Fibroblast of gingiva (primary cell): ENCODE measurements at regions not wholly inside any gene's neighbourhood (a gene's known extent, or its start where the extent isn't known, plus 50 kb on each side); places are given as distances from the start of the nearest gene placed in this dataset.
A peak's percentile ranks its signal among the peaks of the same experiment; 100 is the strongest.
"Not testable (repeated sequence)": the region's sequence is repeated elsewhere in the genome, so short reads cannot be mapped to it uniquely, and the experiment has no call there.

ENCODE experiments used
- DNase-seq: peaks from one replicate; pipeline ENCODE4 v3.0.0-alpha.2; 2011; ENCODE audit warnings: low read depth

- DNase-seq = no peak
Measured at GRCh38 chr13:70994191-70994590, 872.8 kb downstream of the DACH1 start.

GRCh38 chr13:70987043-70987442 lies 878.8 kb upstream of the KLHL1 start:
- DNase-seq = no peak

- DNase-seq = no peak
Measured at GRCh38 chr13:70985371-70985770, 877.1 kb upstream of the KLHL1 start.

GRCh38 chr13:70981219-70981618 lies 873.0 kb upstream of the KLHL1 start:
- DNase-seq = not testable (repeated sequence)

GRCh38 chr13:70969321-70969720 lies 861.1 kb upstream of the KLHL1 start:
- DNase-seq = no peak

GRCh38 chr13:70967564-70967963 lies 859.3 kb upstream of the KLHL1 start:
- DNase-seq = no peak

- no peak for DNase-seq
Measured at GRCh38 chr13:70964874-70965273, 856.6 kb upstream of the KLHL1 start.

GRCh38 chr13:70964124-70964523 lies 855.9 kb upstream of the KLHL1 start:
- no peak for DNase-seq

- peak; percentile 2 for DNase-seq
Measured at GRCh38 chr13:70960841-70961443, 852.7 kb upstream of the KLHL1 start.

- DNase-seq = no peak
Measured at GRCh38 chr13:70959035-70959775, 851.0 kb upstream of the KLHL1 start.

GRCh38 chr13:70955887-70956286 lies 847.6 kb upstream of the KLHL1 start:
- DNase-seq = no peak

GRCh38 chr13:70950664-70951063 lies 842.4 kb upstream of the KLHL1 start:
- no peak for DNase-seq

- DNase-seq = no peak
Measured at GRCh38 chr13:70945506-70945905, 837.3 kb upstream of the KLHL1 start.

GRCh38 chr13:70941454-70941853 lies 833.2 kb upstream of the KLHL1 start:
- DNase-seq = no peak

- DNase-seq = no peak
Measured at GRCh38 chr13:70938462-70938861, 830.2 kb upstream of the KLHL1 start.

- no peak for DNase-seq
Measured at GRCh38 chr13:70932511-70932910, 824.3 kb upstream of the KLHL1 start.

GRCh38 chr13:70923863-70924752 lies 815.9 kb upstream of the KLHL1 start:
- DNase-seq = no peak

GRCh38 chr13:70911286-70911685 lies 803.0 kb upstream of the KLHL1 start:
- no peak for DNase-seq

GRCh38 chr13:70908795-70909194 lies 800.5 kb upstream of the KLHL1 start:
- no peak for DNase-seq

- DNase-seq = no peak
Measured at GRCh38 chr13:70905035-70905434, 796.8 kb upstream of the KLHL1 start.

- DNase-seq = no peak
Measured at GRCh38 chr13:70896136-70896535, 787.9 kb upstream of the KLHL1 start.

- DNase-seq = no peak
Measured at GRCh38 chr13:70895599-70895998, 787.3 kb upstream of the KLHL1 start.

GRCh38 chr13:70894258-70894657 lies 786.0 kb upstream of the KLHL1 start:
- no peak for DNase-seq
